HG03439 (cell line): ENCODE measurements at regions not wholly inside any gene's neighbourhood (a gene's known extent, or its start where the extent isn't known, plus 50 kb on each side); places are given as distances from the start of the nearest gene placed in this dataset.

Experiments
- ATAC-seq: cut with Tn5 transposase; IDR thresholded peaks from one replicate; pipeline ENCODE4 v1.9.1; 2021; ENCODE audit warnings: mild to moderate bottlenecking, moderate library complexity; ENCODE audit not compliant: unreplicated experiment

DNA sequence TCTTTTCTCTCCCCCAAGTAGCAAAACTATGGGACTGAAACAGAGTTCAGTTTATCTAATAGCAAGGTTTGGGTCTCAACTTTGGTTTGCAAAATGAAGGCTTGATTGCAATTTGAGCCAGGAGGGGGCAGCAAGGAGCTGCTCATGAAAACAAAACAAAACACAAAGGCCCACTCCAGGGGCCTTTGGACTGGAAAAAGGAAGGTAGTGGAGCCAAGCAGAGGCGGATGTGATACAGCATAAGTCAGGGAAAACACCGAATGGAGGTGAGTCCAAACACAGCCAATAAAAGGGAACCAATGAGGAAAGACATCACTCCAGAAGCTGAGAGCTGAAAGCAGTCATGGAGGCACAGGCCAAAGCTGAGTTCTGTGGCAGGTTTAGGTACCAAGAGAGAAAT, 799.7 kb upstream of the ACVR2A start:
- no peak for ATAC-seq

DNA sequence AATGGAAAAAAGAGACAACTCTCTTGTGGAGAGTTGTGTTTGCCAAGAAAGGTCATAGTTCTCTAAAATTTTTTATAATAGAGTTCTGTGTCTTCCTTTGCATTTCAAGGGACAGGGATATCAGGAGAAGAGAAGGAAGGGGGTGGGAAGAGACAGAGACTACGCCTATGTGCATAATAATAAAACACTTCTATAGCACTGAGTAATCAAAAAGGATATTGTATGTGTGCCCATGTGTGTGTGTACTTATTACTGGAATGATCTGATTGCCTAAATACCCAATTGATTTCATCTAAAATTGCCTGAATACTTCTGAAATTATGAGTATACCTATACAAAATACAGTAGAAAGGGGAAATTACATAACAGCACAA, 803.7 kb upstream of the ACVR2A start:
- ATAC-seq, result no peak

GRCh38 chr2:147040298-147041120, 804.3 kb upstream of the ACVR2A start:
- ATAC-seq, result no peak

GRCh38 chr2:147037048-147037447, 807.8 kb upstream of the ACVR2A start:
- ATAC-seq, result no peak

DNA sequence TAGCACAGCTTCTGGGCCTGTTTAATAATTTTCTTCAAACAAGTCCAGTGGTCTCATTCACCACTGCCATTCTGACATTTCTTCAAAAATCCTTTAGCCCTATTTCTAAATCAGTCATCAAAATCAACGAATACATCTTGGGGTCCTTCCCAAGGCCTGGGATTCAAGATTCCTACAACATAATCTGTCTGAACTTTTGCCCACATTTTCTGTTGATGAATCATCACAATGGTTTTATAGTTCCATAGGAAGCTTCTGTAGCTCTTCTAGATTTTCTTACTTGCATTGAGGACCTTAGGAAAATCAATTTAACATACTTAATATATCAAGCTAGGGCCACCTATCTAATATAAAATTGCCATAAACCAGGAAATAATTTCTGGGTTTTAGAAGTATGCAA, 811.8 kb upstream of the ACVR2A start:
- ATAC-seq, result no peak

DNA sequence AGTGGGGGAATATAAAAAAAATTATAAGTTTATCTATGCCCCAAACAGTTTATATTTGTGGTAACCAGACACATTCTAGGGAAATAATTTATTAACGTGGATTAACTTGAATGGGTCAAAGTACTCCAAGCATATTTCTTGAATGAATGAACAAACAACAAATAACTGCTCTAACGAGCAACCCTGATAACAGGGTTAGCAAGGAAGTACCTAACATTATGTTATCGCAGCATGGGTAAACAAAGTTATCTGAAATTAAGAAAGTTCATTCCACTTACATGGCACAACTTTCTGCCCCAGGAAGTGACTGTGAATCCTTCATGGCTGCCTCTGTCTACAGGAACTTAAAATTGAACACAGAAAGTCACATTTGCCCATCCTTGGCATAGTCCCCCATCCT, 812.9 kb upstream of the ACVR2A start:
- no peak for ATAC-seq

DNA sequence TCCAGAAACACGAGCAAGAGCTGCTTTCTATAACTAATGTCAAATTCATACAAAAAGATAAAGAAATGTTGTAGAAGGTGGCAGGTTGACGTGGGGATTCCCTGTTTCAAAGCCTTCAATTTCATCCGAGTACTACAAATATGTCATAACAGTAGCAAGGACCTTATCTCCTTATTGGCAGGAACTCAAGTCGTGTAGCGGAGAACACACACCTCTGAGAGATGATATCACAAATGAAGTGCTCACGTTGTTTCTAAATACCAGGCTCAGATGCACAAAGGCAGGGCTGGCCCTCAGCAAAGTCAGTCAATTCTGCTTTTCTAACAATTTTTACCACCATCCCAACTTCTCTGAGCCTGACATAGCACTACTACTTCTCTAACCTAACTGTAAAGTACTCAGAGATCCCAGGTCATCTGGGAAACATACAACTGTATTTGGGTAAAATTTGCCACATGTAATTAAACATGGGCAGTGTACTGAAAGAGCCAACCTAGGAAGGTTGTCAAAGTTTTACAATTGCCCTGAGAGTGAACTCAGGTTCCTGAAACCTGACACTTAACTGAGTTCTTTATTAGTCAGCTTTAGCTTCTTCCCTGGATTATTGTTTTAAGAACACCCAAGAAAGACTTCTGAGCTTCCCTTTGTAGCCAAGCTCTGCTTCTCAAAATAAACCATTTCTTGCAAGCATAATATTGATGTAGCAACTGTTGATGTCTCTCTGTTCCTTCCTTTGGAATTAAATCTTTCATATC, 813.7 kb upstream of the ACVR2A start:
- ATAC-seq, result no peak

GRCh38 chr2:147027436-147027835, 817.4 kb upstream of the ACVR2A start:
- no peak for ATAC-seq

GRCh38 chr2:147026664-147027295, 818.0 kb upstream of the ACVR2A start:
- no peak for ATAC-seq

DNA sequence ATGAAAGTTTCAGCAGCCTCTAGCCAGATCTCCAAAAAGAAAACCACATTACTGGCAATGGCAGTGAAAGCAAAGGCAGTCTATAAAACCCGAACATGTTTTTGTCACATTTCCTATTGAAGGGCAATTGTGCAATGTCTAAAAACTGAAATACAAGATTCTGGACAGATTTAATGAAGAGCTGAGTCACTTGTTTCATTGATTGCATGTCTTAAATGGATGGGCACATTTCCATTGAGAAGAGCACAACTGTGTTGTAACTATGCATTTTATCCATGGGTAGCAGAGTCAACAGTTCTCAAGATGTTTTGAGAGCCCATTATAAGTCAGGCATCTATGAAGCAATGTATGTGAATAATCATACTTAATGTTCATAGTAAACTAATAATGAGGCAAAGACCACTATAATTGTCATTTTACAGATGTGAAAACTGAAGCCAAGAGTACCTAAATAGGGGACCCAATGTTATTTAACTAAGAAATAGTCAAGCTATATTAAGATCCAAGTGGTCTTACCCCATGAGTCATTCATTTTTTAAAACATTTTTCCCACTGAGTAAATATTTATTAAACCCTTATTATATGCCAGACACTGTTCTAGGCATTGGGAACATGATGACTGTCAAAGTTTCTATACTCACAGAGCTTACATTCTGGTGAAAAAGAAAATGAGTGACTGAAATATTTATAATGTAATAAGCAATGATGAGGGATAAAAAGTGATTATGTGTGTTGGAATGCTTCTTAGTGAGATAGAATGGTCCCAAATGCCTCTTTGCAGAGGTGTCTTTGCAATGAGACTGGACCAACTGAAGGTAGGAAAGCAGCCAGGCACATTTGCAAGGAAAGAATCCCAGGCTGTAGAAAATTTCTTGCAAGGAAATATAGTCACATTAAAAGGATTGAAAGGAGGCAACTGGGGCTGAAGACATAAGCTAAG, 818.9 kb upstream of the ACVR2A start:
- no peak for ATAC-seq

- no peak for ATAC-seq
Measured at GRCh38 chr2:147019311-147019710, 825.5 kb upstream of the ACVR2A start.

DNA sequence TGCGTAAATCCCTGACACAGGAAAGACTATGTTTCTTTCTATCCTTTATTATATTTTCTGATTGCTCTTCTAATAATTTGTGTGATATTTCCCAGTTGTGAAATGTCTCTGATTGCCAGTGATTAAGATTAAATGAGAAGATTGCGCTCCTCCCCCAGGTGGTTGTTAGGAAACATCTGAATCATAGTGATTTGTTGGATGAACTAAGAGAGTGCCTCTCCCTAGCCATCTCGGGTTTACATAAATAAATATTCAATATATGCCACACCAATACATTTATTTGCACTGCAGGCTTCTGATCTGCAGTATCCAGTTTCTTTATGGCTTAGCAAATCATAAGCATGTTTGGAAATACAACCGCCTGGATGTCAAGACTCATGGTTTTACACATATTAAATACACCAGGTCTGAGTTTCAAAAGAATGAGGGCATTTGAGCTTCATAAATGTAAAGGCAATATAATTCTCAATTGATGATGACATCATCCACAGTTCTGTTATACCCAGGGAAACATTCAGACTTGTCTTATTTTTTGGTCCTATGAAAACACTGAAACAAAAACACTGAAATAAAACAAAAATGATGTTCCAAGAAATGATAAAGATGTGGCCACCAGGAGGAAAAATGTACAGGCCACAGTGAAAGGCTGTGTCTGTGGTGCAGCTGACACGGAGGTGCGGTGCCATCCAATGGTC, 826.7 kb upstream of the ACVR2A start:
- no peak for ATAC-seq

DNA sequence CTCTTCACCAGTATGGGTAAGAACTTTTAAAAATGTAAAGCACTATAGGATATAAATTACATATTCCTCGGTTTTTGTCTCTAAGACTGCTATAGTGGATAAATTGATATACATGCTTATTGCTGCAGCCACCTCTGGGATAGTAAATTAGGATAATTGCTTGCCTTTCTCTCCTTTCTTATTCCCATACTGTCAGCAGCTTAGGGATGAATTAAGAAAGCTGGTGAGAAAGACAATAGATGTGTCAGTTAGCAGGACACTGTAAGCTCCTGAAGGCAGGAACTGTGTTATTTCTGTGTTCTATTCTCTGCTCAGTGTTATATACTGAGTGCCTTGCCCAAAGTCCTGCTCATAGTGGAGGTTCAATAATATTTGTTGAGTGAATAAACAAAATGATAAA, 828.6 kb upstream of the ACVR2A start:
- no peak for ATAC-seq

GRCh38 chr2:147015591-147015990, 829.2 kb upstream of the ACVR2A start:
- ATAC-seq, result no peak

DNA sequence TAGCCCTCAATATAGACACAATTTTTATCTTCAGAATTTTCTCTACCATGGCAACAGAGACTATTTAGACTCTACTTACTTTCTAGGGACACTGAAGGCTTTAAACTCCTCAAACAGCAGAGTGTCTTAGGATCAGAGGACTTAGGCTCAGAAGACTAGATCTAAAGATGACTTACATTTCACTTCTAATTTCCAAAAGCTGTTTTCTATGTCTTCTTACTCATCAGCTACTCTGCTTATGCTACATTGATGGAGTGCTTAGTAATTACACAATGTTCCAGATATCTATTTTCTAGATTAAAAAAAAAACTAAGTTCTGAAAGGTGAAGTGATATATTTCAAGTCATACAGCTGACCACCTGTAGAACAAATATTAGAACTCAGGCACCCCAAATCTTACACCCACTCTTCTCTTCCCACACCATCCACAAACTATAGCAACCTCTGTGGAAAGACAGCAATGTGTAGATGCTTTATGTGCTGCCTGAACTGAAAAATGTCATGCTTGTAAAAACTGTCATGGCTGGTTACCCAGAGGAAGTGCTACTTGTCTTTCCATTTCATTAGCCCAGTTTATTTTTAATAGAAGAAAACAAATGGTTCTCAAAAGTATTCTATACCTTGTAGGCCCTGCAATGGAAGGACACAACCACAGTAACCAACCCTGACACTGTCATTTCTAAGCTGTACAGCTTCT, 831.0 kb upstream of the ACVR2A start:
- no peak for ATAC-seq

DNA sequence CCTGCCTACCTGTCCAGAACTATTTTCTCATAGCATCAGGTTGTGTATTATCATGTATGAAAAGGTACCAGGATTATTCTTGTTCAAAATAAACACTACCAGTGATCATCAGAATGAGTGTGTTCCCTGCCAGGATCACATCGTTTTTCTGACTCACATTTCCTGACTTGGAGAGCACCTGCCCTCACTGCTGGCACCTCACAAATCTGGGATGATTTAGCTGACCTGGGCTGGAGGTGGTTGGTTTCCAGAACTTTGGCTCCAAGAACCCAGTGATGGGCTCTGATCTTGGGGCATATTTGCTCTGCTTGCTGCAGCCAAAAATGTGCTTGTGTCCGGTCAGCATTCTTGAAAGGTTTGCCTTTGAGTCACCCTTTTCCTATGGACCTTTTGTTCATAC, 836.3 kb upstream of the ACVR2A start:
- ATAC-seq, result no peak

DNA sequence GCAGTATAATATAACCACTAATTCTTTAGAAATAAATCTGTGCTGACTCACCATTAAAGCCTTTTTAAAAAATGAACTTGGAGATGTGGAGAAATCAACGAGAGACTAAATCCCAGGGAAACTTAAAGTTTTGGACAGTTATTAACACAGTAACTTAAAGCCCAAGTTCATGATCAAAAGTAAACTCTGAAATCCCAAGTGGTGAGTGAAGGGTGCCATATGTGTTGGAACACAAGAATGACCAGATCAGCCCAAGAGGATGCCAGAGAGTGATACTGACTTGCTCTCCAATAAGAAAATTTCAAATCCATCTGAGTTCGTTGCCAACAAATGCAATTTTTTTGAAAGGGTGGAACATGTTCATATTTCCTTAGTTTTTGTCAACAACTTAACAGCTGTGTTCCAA, 838.1 kb upstream of the ACVR2A start:
- ATAC-seq, result no peak

- ATAC-seq, result no peak
Measured at GRCh38 chr2:147003081-147003480, 841.7 kb upstream of the ACVR2A start.

DNA sequence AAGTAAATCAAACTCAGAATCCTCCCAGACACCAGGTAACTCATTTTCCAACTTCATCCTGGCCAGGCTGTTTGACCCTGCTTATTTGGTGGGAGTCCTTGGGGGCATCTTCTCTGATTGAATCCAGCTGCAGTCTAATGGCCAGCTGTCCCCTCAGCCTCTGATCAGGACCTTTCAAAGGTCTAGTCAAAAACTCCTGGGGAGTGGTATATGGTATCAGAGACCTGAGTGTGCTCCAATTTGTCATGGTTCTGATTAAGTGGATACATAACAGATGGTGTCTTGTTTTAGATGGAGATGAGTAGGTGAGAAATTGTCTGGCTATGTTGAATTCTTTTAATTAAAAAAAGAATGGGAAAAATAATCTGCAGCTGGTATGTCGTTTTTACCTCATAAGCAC, 842.6 kb upstream of the ACVR2A start:
- ATAC-seq, result no peak

GRCh38 chr2:147001061-147001460, 843.8 kb upstream of the ACVR2A start:
- no peak for ATAC-seq
